ENCODE measurements at regions not wholly inside any gene's neighbourhood (a gene's known extent, or its start where the extent isn't known, plus 50 kb on each side); places are given as distances from the start of the nearest gene placed in this dataset.

- Histone ChIP-seq H3K4me1 (ENCODE audit: control insufficient read depth in 2 of 2, insufficient read depth in 2 of 2, low read length in 2 of 2) (peaks cover 17 to 21% of the 10 kb centered on the region in 2 donors), H3K4me3 (ENCODE audit: low read length in 2 of 2) (no peak overlapping the region), H3K27ac (ENCODE audit: low read depth in 1 of 2, low read length in 1 of 2) (no peak overlapping the region), H3K36me3 (ENCODE audit: control insufficient read depth in 2 of 2, insufficient read depth in 2 of 2, low read length in 1 of 2) (no peaks in the 10 kb centered on the region), H3K27me3 (ENCODE audit: control insufficient read depth in 2 of 2, insufficient read depth in 1 of 2, low read length in 1 of 2) (no peaks in the 10 kb centered on the region), H3K9me3 (ENCODE audit: control insufficient read depth in 2 of 2, insufficient read depth in 1 of 2, low read length in 1 of 2) (no peaks in the 10 kb centered on the region)
- DNase-seq (ENCODE audit: low read depth in 6 of 9, low spot score in 9 of 9), result no peak
- WGBS, result 95% methylated on average over 4 of the region's 4 CpGs
Measured at GRCh38 chr1:94345148-94345721, 73.0 kb upstream of the ABCD3 start.

GRCh38 chr1:94342416-94342815, 75.8 kb upstream of the ABCD3 start:
- Histone ChIP-seq H3K36me3 (ENCODE audit: control insufficient read depth in 2 of 2, insufficient read depth in 2 of 2, low read length in 1 of 2) (no peaks in the 10 kb centered on the region), H3K27ac (ENCODE audit: low read depth in 1 of 2, low read length in 1 of 2) (no peak overlapping the region), H3K4me3 (ENCODE audit: low read length in 2 of 2) (no peak overlapping the region), H3K9me3 (ENCODE audit: control insufficient read depth in 2 of 2, insufficient read depth in 1 of 2, low read length in 1 of 2) (no peaks in the 10 kb centered on the region), H3K27me3 (ENCODE audit: control insufficient read depth in 2 of 2, insufficient read depth in 1 of 2, low read length in 1 of 2) (no peaks in the 10 kb centered on the region), H3K4me1 (ENCODE audit: control insufficient read depth in 2 of 2, insufficient read depth in 2 of 2, low read length in 2 of 2) (peaks cover 18 to 24% of the 10 kb centered on the region in 2 donors)
- DNase-seq (ENCODE audit: low read depth in 6 of 9, low spot score in 9 of 9), result no peak
- 98% methylated on average over 3 of the region's 3 CpGs for WGBS

GRCh38 chr1:94339206-94339927, 78.8 kb upstream of the ABCD3 start:
- no peaks in the 10 kb centered on the region for H3K27me3 ChIP-seq (ENCODE audit: control insufficient read depth in 2 of 2, insufficient read depth in 1 of 2, low read length in 1 of 2)
- 60% methylated on average over 8 of the region's 8 CpGs for WGBS
- no peak overlapping the region for H3K4me3 ChIP-seq (ENCODE audit: low read length in 2 of 2)
- DNase-seq (ENCODE audit: low read depth in 6 of 9, low spot score in 9 of 9), result peak in 1 of 9 donors; percentile 61
- peaks cover 18 to 20% of the 10 kb centered on the region in 2 donors for H3K4me1 ChIP-seq (ENCODE audit: control insufficient read depth in 2 of 2, insufficient read depth in 2 of 2, low read length in 2 of 2)
- H3K9me3 ChIP-seq (ENCODE audit: control insufficient read depth in 2 of 2, insufficient read depth in 1 of 2, low read length in 1 of 2), result no peaks in the 10 kb centered on the region
- peak overlapping the region in 1 of 2 donors; percentile 48 for H3K27ac ChIP-seq (ENCODE audit: low read depth in 1 of 2, low read length in 1 of 2)
- no peaks in the 10 kb centered on the region for H3K36me3 ChIP-seq (ENCODE audit: control insufficient read depth in 2 of 2, insufficient read depth in 2 of 2, low read length in 1 of 2)

GRCh38 chr1:94336991-94337390, 81.2 kb upstream of the ABCD3 start:
- Histone ChIP-seq H3K27ac (ENCODE audit: low read depth in 1 of 2, low read length in 1 of 2) (no peak overlapping the region), H3K4me1 (ENCODE audit: control insufficient read depth in 2 of 2, insufficient read depth in 2 of 2, low read length in 2 of 2) (peaks cover 17 to 18% of the 10 kb centered on the region in 2 donors), H3K36me3 (ENCODE audit: control insufficient read depth in 2 of 2, insufficient read depth in 2 of 2, low read length in 1 of 2) (no peaks in the 10 kb centered on the region), H3K4me3 (ENCODE audit: low read length in 2 of 2) (no peak overlapping the region), H3K27me3 (ENCODE audit: control insufficient read depth in 2 of 2, insufficient read depth in 1 of 2, low read length in 1 of 2) (no peaks in the 10 kb centered on the region), H3K9me3 (ENCODE audit: control insufficient read depth in 2 of 2, insufficient read depth in 1 of 2, low read length in 1 of 2) (no peaks in the 10 kb centered on the region)
- 96% methylated on average over 4 of the region's 4 CpGs for WGBS
- DNase-seq (ENCODE audit: low read depth in 6 of 9, low spot score in 9 of 9), result no peak

DNA sequence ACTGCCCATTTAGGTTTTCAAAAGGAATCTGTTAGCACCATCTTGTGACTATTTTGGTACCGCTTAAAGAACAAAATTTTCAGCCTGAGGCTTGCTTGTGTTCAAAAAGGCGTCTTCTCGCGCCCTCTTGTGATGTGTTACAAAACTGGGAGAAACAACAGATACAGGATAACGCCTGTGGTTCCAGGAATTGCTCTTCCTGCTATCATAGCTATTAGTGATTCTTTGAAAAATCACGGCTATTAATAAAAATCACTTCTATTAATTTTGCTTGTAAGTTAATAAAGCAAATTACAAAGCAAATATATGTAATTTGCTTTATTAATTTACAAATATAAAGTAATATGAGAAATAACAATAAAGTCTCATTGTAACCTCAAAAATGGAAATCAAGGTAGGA, 82.2 kb upstream of the ABCD3 start:
- no peak overlapping the region for H3K4me3 ChIP-seq (ENCODE audit: low read length in 2 of 2)
- peaks cover 17 to 18% of the 10 kb centered on the region in 2 donors for H3K4me1 ChIP-seq (ENCODE audit: control insufficient read depth in 2 of 2, insufficient read depth in 2 of 2, low read length in 2 of 2)
- no peaks in the 10 kb centered on the region for H3K9me3 ChIP-seq (ENCODE audit: control insufficient read depth in 2 of 2, insufficient read depth in 1 of 2, low read length in 1 of 2)
- H3K27me3 ChIP-seq (ENCODE audit: control insufficient read depth in 2 of 2, insufficient read depth in 1 of 2, low read length in 1 of 2), result no peaks in the 10 kb centered on the region
- WGBS, result 6% methylated on average over 6 of the region's 6 CpGs
- H3K36me3 ChIP-seq (ENCODE audit: control insufficient read depth in 2 of 2, insufficient read depth in 2 of 2, low read length in 1 of 2), result no peaks in the 10 kb centered on the region
- peak; percentile 34 to 86 (median 61) for DNase-seq (ENCODE audit: low read depth in 6 of 9, low spot score in 9 of 9)
- no peak overlapping the region for H3K27ac ChIP-seq (ENCODE audit: low read depth in 1 of 2, low read length in 1 of 2)

- no peak overlapping the region for H3K27ac ChIP-seq (ENCODE audit: low read depth in 1 of 2, low read length in 1 of 2)
Measured at GRCh38 chr1:94335447-94335846, 82.7 kb upstream of the ABCD3 start.

DNA sequence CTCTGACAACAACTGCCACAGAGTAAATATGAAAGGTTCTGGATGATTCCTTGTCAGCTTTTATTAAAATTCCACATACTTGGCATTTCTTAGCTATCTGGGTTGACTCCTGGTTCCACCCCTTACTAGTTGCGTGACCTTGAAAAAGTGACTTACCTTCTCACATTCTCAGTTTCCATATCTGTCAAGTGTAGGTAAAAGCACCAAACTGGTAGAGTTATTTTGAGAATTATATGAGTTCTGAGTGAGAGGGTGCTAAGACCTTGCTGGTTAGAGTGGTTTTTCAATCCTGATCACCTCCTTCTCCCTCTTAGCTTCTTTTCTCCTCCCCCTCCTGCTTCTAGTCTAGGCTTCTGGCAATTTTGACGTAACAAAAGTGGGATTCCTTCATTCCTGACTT, 83.4 kb upstream of the ABCD3 start:
- H3K4me3 ChIP-seq (ENCODE audit: low read length in 2 of 2), result no peak overlapping the region
- H3K4me1 ChIP-seq (ENCODE audit: control insufficient read depth in 2 of 2, insufficient read depth in 2 of 2, low read length in 2 of 2), result peaks cover 10 to 14% of the 10 kb centered on the region in 2 donors
- H3K27me3 ChIP-seq (ENCODE audit: control insufficient read depth in 2 of 2, insufficient read depth in 1 of 2, low read length in 1 of 2), result no peaks in the 10 kb centered on the region
- H3K27ac ChIP-seq (ENCODE audit: low read depth in 1 of 2, low read length in 1 of 2), result no peak overlapping the region
- H3K9me3 ChIP-seq (ENCODE audit: control insufficient read depth in 2 of 2, insufficient read depth in 1 of 2, low read length in 1 of 2), result no peaks in the 10 kb centered on the region
- H3K36me3 ChIP-seq (ENCODE audit: control insufficient read depth in 2 of 2, insufficient read depth in 2 of 2, low read length in 1 of 2), result no peaks in the 10 kb centered on the region
- 94% methylated on average over 2 of the region's 2 CpGs for WGBS
- DNase-seq (ENCODE audit: low read depth in 6 of 9, low spot score in 9 of 9), result no peak

More at GRCh38 chr1:94335447-94335846, 82.7 kb upstream of the ABCD3 start:
- H3K4me3 ChIP-seq (ENCODE audit: low read length in 2 of 2), result no peak overlapping the region
- H3K36me3 ChIP-seq (ENCODE audit: control insufficient read depth in 2 of 2, insufficient read depth in 2 of 2, low read length in 1 of 2), result no peaks in the 10 kb centered on the region
- H3K9me3 ChIP-seq (ENCODE audit: control insufficient read depth in 2 of 2, insufficient read depth in 1 of 2, low read length in 1 of 2), result no peaks in the 10 kb centered on the region
- DNase-seq (ENCODE audit: low read depth in 6 of 9, low spot score in 9 of 9), result no peak
- H3K4me1 ChIP-seq (ENCODE audit: control insufficient read depth in 2 of 2, insufficient read depth in 2 of 2, low read length in 2 of 2), result peaks cover 15 to 16% of the 10 kb centered on the region in 2 donors
- no peaks in the 10 kb centered on the region for H3K27me3 ChIP-seq (ENCODE audit: control insufficient read depth in 2 of 2, insufficient read depth in 1 of 2, low read length in 1 of 2)
- 95% methylated on average over 2 of the region's 2 CpGs for WGBS

DNA sequence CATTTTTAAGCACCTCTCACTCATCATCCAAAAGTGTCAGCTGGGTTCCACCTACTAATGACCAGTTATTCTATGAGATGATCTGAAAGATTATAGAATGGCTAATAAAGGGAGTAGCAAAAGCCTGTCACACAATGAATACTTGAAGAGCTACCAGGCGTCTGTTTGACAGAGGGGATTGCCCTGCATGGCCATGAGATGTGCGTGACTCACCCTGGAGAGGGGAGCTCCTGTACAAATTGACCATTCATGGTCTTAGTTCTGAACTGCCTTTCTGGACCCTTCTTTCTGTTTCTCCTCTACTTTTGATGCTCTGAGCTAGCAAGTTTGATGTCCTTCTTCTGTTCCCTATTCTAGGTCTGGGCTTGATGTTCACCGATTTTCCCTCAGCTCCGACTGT, 85.2 kb upstream of the ABCD3 start:
- no peak overlapping the region for H3K4me3 ChIP-seq (ENCODE audit: low read length in 2 of 2)
- H3K27me3 ChIP-seq (ENCODE audit: control insufficient read depth in 2 of 2, insufficient read depth in 1 of 2, low read length in 1 of 2), result peaks cover 0 to 3% of the 10 kb centered on the region in 2 donors
- no peaks in the 10 kb centered on the region for H3K9me3 ChIP-seq (ENCODE audit: control insufficient read depth in 2 of 2, insufficient read depth in 1 of 2, low read length in 1 of 2)
- 92% methylated on average over 4 of the region's 4 CpGs for WGBS
- no peak for DNase-seq (ENCODE audit: low read depth in 6 of 9, low spot score in 9 of 9)
- H3K36me3 ChIP-seq (ENCODE audit: control insufficient read depth in 2 of 2, insufficient read depth in 2 of 2, low read length in 1 of 2), result no peaks in the 10 kb centered on the region
- H3K27ac ChIP-seq (ENCODE audit: low read depth in 1 of 2, low read length in 1 of 2), result no peak overlapping the region
- peaks cover 0 to 6% of the 10 kb centered on the region in 2 donors for H3K4me1 ChIP-seq (ENCODE audit: control insufficient read depth in 2 of 2, insufficient read depth in 2 of 2, low read length in 2 of 2)

GRCh38 chr1:94332516-94332915, 85.7 kb upstream of the ABCD3 start:
- DNase-seq (ENCODE audit: low read depth in 6 of 9, low spot score in 9 of 9), result no peak
- Histone ChIP-seq H3K27ac (ENCODE audit: low read depth in 1 of 2, low read length in 1 of 2) (no peak overlapping the region), H3K4me1 (ENCODE audit: control insufficient read depth in 2 of 2, insufficient read depth in 2 of 2, low read length in 2 of 2) (peaks cover 0 to 6% of the 10 kb centered on the region in 2 donors), H3K27me3 (ENCODE audit: control insufficient read depth in 2 of 2, insufficient read depth in 1 of 2, low read length in 1 of 2) (peaks cover 0 to 3% of the 10 kb centered on the region in 2 donors), H3K9me3 (ENCODE audit: control insufficient read depth in 2 of 2, insufficient read depth in 1 of 2, low read length in 1 of 2) (no peaks in the 10 kb centered on the region), H3K36me3 (ENCODE audit: control insufficient read depth in 2 of 2, insufficient read depth in 2 of 2, low read length in 1 of 2) (no peaks in the 10 kb centered on the region), H3K4me3 (ENCODE audit: low read length in 2 of 2) (no peak overlapping the region)

All from thymus (tissue), 11 donors.